GM18511 (cell line): ENCODE measurements at regions not wholly inside any gene's neighbourhood (a gene's known extent, or its start where the extent isn't known, plus 50 kb on each side); places are given as distances from the start of the nearest gene placed in this dataset.

Experiments
- ATAC-seq: cut with Tn5 transposase; IDR thresholded peaks from one replicate; pipeline ENCODE4 v1.9.1; 2021; ENCODE audit warnings: mild to moderate bottlenecking, moderate library complexity; ENCODE audit not compliant: unreplicated experiment

- ATAC-seq, result peak; percentile 71
Observed at GRCh38 chrX:40153345-40154249, 55.8 kb upstream of the BCOR start.

- no peak for ATAC-seq
Observed at GRCh38 chrX:40152741-40153344, 55.1 kb upstream of the BCOR start.

- ATAC-seq, result no peak
Observed at GRCh38 chrX:40152173-40152711, 54.5 kb upstream of the BCOR start.

GRCh38 chrX:40151211-40152172 is 53.7 kb upstream of the BCOR start:
- ATAC-seq, result no peak

GRCh38 chrX:40150503-40150902 is 52.7 kb upstream of the BCOR start:
- no peak for ATAC-seq

GRCh38 chrX:40149286-40150175 is 51.8 kb upstream of the BCOR start:
- no peak for ATAC-seq

- ATAC-seq, result no peak
Observed at GRCh38 chrX:40148385-40149285, 50.9 kb upstream of the BCOR start.

GRCh38 chrX:40147971-40148370 is 50.2 kb upstream of the BCOR start:
- no peak for ATAC-seq
